HG02610 (cell line): ENCODE measurements at regions not wholly inside any gene's neighbourhood (a gene's known extent, or its start where the extent isn't known, plus 50 kb on each side); places are given as distances from the start of the nearest gene placed in this dataset.
"Not testable (repeated sequence)": the region's sequence is repeated elsewhere in the genome, so short reads cannot be mapped to it uniquely, and the experiment has no call there.

Experiments
- ATAC-seq: cut with Tn5 transposase; IDR thresholded peaks from one replicate; pipeline ENCODE4 v1.9.1; 2021; ENCODE audit warnings: mild to moderate bottlenecking, moderate library complexity; ENCODE audit not compliant: unreplicated experiment

DNA sequence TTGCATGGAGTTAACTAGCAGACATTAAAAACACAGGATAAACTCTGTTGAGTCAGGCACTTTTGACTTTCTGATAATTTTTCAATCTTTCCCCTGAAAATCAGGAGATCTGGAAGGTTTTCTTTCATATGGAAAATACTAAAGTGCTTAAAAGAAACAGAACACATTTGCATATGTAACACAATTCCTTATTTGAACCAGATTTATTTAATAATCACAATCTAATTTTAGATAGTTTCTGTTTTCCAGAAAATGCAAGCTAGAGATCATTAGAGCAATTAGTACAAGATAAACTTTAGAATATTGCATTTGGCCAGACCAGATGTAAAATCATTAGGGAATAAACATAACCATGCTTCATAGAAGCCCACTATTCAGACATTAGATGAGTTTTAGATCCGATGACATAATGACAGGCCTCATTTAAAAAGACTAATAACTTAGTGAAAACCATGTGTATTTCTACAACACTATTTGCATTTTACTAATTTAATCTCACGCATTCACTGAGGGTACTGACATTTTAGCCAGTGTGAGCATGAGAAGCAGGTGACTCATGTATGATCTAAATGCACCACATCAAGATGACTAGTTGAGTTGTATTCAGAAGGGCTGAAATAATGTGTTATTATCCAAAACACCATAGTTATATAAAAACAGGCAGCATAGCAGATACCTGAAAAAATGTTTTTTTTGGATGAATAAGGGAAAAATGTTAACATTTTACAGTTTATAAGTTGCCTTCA, 611.5 kb downstream of the LTN1 start:
- ATAC-seq: not testable (repeated sequence)

GRCh38 chr21:28380241-28380640, 612.4 kb downstream of the LTN1 start:
- no peak for ATAC-seq

DNA sequence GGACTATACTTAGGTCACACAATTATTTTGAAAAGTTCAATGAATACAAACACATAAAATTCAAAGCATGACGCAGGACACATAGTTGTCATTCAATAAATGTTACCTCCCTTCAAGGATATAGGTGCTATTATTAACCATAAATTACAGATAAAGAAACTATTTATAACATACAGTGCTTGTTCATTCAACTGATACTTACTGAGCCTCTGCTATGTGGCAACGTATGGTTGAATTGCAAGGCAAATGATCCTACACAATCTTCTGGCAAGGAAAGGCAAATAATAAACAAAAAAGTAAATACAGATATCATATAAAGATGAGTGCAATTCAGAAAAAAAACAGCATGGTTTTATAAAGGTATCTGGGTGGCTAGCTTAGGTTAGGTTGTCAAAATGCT, 614.7 kb downstream of the LTN1 start:
- ATAC-seq: no peak

GRCh38 chr21:28375708-28376385, 616.8 kb downstream of the LTN1 start:
- ATAC-seq: no peak

GRCh38 chr21:28374881-28375280, 617.8 kb downstream of the LTN1 start:
- no peak for ATAC-seq

- no peak for ATAC-seq
Observed at GRCh38 chr21:28371713-28372112, 621.0 kb downstream of the LTN1 start.

DNA sequence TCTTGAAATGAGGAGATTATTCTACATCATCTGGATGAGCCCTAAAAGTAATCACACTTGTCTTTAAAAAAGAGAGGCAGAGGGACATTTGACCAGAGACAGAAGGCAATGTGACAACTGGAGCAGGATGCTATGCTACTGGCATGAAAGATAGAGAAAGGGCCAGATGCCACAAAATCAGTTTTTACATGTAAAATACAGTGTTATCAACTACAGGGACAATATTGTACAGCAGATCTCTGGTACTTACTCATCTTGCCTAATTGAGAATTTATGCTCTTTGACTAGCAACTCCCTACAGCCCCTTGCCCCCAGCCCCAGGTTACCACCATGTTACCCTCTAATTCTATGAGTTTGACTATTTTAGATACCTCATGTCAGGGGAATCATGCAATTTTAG, 633.4 kb downstream of the LTN1 start:
- ATAC-seq: no peak

DNA sequence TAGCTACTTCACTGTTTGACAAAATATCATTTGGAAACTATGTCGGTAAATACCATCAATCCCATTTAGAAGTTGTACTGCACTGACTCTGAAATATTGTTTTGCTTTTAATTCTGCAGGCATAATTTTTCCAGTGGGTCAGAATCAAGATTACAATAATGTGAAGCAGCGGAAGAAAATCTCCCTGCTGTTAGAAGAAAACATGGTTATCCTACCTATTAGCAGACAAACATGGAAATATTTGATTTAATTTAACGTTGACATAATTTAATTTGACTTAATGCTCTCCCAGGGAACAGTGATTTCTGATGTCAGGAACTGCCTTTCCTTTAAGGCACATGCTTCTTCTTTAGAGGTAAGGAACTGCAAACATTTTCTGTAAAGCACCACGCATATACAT, 634.0 kb downstream of the LTN1 start:
- ATAC-seq: no peak

GRCh38 chr21:28358170-28358569, 634.5 kb downstream of the LTN1 start:
- ATAC-seq: no peak

GRCh38 chr21:28357743-28358142, 634.9 kb downstream of the LTN1 start:
- ATAC-seq: no peak

- ATAC-seq: no peak
Observed at GRCh38 chr21:28356422-28356821, 636.3 kb downstream of the LTN1 start.

- no peak for ATAC-seq
Observed at GRCh38 chr21:28345934-28346333, 646.7 kb downstream of the LTN1 start.

GRCh38 chr21:28344985-28345384, 647.7 kb downstream of the LTN1 start:
- ATAC-seq: no peak

GRCh38 chr21:28342212-28342810, 650.4 kb downstream of the LTN1 start:
- no peak for ATAC-seq

DNA sequence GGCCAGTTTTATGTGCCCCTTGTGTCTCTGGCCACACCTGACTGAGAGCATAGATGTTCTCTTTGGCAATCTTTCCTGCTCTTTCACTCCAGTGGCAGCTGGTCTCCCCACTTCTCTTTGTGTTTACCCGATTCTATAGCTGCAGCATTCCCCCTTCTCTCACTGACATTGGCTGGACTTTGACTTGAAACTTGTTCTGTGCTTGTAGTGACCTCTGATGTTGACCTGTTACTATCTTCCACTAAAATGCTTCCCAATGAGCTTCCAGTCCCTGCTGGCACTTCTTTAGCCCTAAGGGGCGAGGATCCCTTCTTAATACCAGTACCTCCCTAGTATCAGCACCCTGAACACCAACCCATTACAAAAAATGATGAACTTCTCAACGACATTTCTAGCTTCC, 653.3 kb downstream of the LTN1 start:
- ATAC-seq: no peak

DNA sequence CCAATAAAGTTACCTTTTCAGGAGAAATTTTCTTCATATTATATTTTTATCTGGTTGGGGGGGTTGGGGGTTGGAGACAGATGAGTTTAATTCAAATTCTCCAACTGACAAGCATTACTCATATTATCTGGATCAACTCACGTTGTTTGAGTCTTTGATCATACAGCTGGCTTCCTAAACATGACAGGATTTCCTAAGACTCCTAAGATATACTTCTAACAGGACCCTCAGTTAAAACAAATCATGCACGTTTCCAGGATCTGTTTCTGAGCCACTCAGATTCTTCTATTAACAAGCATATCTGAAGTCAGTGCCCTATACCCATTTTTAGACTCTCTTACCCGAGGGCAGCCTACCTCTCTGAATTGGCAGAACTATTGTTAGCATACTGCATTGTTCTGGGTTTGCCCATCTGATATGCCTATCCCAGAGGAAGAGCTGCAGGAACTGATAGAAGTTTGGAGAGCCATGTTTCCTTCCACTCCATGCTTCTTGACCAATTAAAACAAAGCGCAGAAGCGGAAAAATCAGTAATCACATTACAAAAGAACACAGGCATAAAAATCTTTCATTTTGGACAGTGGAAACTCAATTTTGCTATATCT, 653.9 kb downstream of the LTN1 start:
- ATAC-seq: no peak

- ATAC-seq: no peak
Observed at GRCh38 chr21:28337315-28337714, 655.4 kb downstream of the LTN1 start.

- no peak for ATAC-seq
Observed at GRCh38 chr21:28336314-28336713, 656.4 kb downstream of the LTN1 start.

DNA sequence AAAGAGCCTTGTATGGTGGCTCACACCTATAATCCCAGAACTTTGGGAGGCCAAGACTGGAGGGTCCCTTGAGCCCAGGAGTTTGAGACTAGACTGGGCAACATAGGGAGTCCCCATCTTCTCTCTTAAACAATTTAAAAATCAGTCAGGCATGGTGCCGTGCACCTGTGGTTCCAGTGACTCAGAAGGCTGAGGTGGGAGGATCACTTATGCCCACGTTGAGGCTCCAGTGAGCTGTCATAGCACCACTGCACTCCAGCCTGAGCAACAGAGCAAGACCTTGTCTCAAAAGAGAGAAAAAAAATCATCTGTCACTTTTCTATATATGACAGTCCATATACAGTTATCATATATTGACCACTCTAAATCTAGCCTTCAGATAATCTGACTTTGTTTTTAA, 658.3 kb downstream of the LTN1 start:
- peak; percentile 88 for ATAC-seq

- no peak for ATAC-seq
Observed at GRCh38 chr21:28333578-28334075, 659.0 kb downstream of the LTN1 start.

- ATAC-seq: no peak
Observed at GRCh38 chr21:28332796-28333195, 659.9 kb downstream of the LTN1 start.

DNA sequence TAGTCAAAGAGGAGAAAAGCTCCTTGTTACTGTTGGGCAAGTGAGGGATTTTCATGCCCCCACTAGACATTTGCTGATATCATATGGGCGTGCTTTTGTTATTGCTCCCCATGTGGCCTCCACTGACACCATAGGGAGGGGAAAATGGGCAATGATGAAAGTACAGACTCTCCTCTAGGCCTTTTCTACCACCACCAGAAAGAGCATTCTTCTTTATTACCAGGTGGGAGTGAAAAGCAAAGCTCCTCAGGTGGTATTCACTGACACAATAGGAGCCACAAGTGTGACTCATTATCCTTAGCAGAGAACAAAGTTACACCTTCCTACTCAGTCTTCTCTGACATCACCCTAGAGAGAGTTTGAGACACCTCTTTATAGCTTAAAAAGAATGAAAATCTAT, 667.1 kb downstream of the LTN1 start:
- no peak for ATAC-seq
